ENCODE measurements at regions not wholly inside any gene's neighbourhood (a gene's known extent, or its start where the extent isn't known, plus 50 kb on each side); places are given as distances from the start of the nearest gene placed in this dataset.

DNA sequence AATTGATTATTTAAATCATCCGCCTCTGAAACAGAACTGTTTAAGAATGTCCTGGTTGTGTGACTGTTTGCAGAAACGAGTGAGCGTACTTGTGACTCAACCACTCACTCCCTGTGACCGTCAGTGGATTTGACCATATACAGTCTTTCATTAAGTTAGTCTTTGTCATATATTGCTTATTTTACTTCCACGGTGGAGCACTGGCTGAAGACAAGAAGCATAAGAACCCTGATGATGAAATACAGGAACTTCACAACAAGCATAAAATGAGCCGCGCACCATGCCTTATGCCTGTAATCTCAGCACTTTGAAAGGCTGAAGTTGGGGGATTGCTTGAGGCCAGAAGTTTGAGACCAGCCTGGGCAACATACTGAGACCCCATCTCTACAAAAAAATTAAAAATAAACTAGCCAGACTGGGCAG, 194.0 kb downstream of the TOMM20 start:
- no peak overlapping the region for H3K4me3 ChIP-seq
- ATAC-seq = no peak
- TF ChIP-seq EP300 (IDR thresholded peaks at IDR 0.05) (no peak), POLR2A (IDR thresholded peaks at IDR 0.05) (no peak), POLR2AphosphoS5 (IDR thresholded peaks at IDR 0.05) (no peak)
- TF ChIP-seq, protein P1, sequence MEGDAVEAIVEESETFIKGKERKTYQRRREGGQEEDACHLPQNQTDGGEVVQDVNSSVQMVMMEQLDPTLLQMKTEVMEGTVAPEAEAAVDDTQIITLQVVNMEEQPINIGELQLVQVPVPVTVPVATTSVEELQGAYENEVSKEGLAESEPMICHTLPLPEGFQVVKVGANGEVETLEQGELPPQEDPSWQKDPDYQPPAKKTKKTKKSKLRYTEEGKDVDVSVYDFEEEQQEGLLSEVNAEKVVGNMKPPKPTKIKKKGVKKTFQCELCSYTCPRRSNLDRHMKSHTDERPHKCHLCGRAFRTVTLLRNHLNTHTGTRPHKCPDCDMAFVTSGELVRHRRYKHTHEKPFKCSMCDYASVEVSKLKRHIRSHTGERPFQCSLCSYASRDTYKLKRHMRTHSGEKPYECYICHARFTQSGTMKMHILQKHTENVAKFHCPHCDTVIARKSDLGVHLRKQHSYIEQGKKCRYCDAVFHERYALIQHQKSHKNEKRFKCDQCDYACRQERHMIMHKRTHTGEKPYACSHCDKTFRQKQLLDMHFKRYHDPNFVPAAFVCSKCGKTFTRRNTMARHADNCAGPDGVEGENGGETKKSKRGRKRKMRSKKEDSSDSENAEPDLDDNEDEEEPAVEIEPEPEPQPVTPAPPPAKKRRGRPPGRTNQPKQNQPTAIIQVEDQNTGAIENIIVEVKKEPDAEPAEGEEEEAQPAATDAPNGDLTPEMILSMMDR (IDR thresholded peaks at IDR 0.05) = no peak
- 72 to 75% methylated on average over 6 to 7 of the region's 7 CpGs for WGBS, 2 donors (ENCODE audit: low coverage in 1 of 2)
- H3K4me1 ChIP-seq = peaks cover 0 to 9% (median 5%) of the 10 kb centered on the region in 3 donors
- no peaks in the 10 kb centered on the region for H3K9me3 ChIP-seq
- H3K36me3 ChIP-seq = no peaks in the 10 kb centered on the region
- no peak overlapping the region for H3K27ac ChIP-seq
- H3K27me3 ChIP-seq = no peaks in the 10 kb centered on the region

DNA sequence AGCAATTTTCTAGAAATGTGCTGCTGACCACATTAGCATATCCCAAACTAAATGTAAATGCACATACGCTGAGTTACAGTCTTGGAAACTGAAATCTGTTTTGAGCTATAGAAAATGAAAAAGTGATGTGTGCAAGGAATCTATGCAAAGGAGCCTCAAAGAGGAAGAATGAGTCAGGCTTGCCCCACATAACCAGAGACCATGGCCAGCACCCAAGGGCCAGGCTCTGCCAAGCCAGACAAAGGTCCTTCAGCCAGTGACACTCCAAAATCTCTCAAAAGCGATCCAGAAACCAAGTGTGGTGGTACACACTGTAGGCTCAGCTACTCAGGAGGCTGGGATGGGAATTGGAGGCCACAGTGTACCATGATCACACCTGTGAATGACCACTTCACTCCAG, 195.2 kb downstream of the TOMM20 start:
- Histone ChIP-seq H3K27ac (peak overlapping the region in 2 of 4 donors; percentile 17 to 36), H3K27me3 (no peaks in the 10 kb centered on the region), H3K9me3 (no peaks in the 10 kb centered on the region), H3K4me3 (no peak overlapping the region), H3K36me3 (no peaks in the 10 kb centered on the region), H3K4me1 (peaks cover 0 to 9% (median 5%) of the 10 kb centered on the region in 3 donors)
- ATAC-seq = peak; percentile 56
- TF ChIP-seq, protein P1 (IDR thresholded peaks at IDR 0.05) = no peak
- TF ChIP-seq EP300 (IDR thresholded peaks at IDR 0.05) (no peak), POLR2AphosphoS5 (IDR thresholded peaks at IDR 0.05) (no peak), POLR2A (IDR thresholded peaks at IDR 0.05) (no peak)
- 0 to 29% methylated on average over 1 to 2 of the region's 2 CpGs for WGBS, 2 donors (ENCODE audit: low coverage in 1 of 2)

DNA sequence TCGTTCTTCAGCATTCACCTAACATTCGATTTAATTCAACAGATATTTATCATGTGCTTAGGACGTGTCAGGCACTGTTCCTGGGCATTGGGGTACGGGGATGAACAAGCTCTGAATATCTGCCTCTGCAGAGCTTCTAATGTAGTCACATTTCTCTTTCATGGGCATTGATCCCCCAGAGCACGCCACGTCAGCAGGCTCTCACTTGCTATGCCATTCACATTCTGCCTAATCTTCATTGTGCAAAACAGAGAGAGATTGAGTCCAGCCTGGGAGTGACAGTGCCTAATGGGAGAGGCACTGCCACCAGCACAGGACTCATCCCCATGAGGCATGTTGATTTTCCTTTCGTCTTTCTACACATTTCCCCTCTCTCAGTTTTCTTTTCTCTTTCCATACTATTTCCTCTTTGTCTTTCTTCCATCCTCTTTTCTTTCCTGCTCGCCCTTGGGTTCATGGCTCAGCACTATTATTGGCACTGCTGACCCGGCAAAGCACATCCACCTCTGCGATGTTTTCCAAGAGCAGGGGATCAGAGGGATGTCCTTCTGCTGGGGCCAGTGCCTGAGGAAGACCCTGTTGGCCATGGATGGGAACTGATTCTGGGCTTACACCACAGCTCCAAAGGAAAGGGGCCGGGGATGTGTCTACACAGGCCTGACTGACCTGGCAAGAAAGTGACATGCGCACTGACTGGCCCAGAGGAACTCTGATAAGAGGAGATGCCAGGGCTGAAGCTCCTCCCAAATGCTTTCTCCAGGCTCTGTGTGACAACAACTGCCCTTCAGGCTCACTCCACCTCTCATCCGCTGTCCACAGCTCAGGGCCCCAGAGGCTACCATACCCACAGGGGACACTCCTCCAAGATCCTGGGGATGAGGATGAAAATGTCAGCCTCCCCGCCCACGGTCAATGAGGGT, 195.9 kb downstream of the TOMM20 start:
- H3K27ac ChIP-seq = peak overlapping the region in 1 of 4 donors; percentile 36
- no peak for TF ChIP-seq POLR2A (IDR thresholded peaks at IDR 0.05)
- TF ChIP-seq, protein P1 (IDR thresholded peaks at IDR 0.05) = no peak
- no peak for TF ChIP-seq EP300 (IDR thresholded peaks at IDR 0.05)
- TF ChIP-seq POLR2AphosphoS5 (IDR thresholded peaks at IDR 0.05) = no peak
- no peaks in the 10 kb centered on the region for H3K27me3 ChIP-seq
- H3K9me3 ChIP-seq = no peaks in the 10 kb centered on the region
- ATAC-seq = no peak
- WGBS, 2 donors (ENCODE audit: low coverage in 1 of 2) = 85 to 94% methylated on average over 6 to 8 of the region's 15 CpGs
- H3K36me3 ChIP-seq = no peaks in the 10 kb centered on the region
- H3K4me1 ChIP-seq = peaks cover 0 to 9% (median 5%) of the 10 kb centered on the region in 3 donors
- H3K4me3 ChIP-seq = no peak overlapping the region

DNA sequence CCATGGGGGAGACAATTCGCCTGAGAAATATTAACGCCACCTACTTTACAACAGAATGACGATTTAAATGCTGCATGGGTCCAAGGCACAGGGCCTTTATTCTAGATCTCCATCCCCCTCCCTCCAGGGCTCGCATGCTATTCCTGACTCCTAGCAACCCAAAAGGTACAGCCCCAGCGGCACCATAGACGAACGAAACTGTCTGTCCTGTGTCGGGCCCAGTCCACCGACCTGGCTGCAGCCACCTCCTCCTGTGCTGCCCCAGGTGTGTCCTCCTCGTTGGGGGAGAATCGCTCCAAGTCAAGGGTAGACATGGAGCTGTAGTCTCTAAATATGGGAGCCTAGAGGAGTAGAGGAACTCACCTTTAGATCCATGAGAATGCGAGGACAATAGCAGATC, 196.5 kb downstream of the TOMM20 start:
- WGBS, 2 donors (ENCODE audit: low coverage in 1 of 2) = 98 to 100% methylated on average over 6 to 8 of the region's 12 CpGs
- H3K9me3 ChIP-seq = no peaks in the 10 kb centered on the region

More for the DNA sequence above, 196.5 kb downstream of the TOMM20 start:
- TF ChIP-seq POLR2AphosphoS5 (IDR thresholded peaks at IDR 0.05) (no peak), EP300 (IDR thresholded peaks at IDR 0.05) (no peak), POLR2A (IDR thresholded peaks at IDR 0.05) (no peak)
- TF ChIP-seq, protein P1 (IDR thresholded peaks at IDR 0.05) = no peak
- Histone ChIP-seq H3K27ac (no peak overlapping the region), H3K4me3 (no peak overlapping the region), H3K36me3 (no peaks in the 10 kb centered on the region), H3K27me3 (no peaks in the 10 kb centered on the region), H3K4me1 (peaks cover 0 to 11% (median 10%) of the 10 kb centered on the region in 3 donors)
- ATAC-seq = no peak
